CD8-positive, alpha-beta memory T cell (primary cell): ENCODE measurements at regions not wholly inside any gene's neighbourhood (a gene's known extent, or its start where the extent isn't known, plus 50 kb on each side); places are given as distances from the start of the nearest gene placed in this dataset.

ENCODE experiments used
- CTCF ChIA-PET: fragments of 350-600 bp; sonication (Branson Sonifier 250); formaldehyde crosslinking; loops from one replicate; lab custom pipeline; 2021; ENCODE audit warnings: antibody characterized with exemption; lab: Charles Lee
- POLR2A ChIA-PET: fragments of 350-600 bp; sonication (Branson Sonifier 250); formaldehyde crosslinking; loops from one replicate; lab custom pipeline; 2021; ENCODE audit warnings: antibody characterized with exemption; lab: Charles Lee
- DNase-seq, 5 donors: peaks; one replicate each; pipeline versions ENCODE4 v3.0.0 to v3.0.0-alpha.2; 2020 to 2022; ENCODE audit warnings: mixed read lengths in 1 of 5
- H3K27ac ChIP-seq: one replicate; pipeline ENCODE4 v1.7.0; 2013; ENCODE audit warnings: low read depth, mild to moderate bottlenecking, low read length, moderate library complexity
- H3K27me3 ChIP-seq: 2 replicates; pipeline ENCODE4 v1.7.0; 2013; ENCODE audit warnings: low read length, mild to moderate bottlenecking; ENCODE audit not compliant: insufficient read depth, poor library complexity, severe bottlenecking
- H3K36me3 ChIP-seq: 2 replicates; pipeline ENCODE4 v1.7.0; 2013; ENCODE audit warnings: mild to moderate bottlenecking, low read length, moderate library complexity; ENCODE audit not compliant: insufficient read depth
- H3K4me1 ChIP-seq: 2 replicates; pipeline ENCODE4 v1.7.0; 2013; ENCODE audit warnings: mild to moderate bottlenecking, low read length, moderate library complexity; ENCODE audit not compliant: insufficient read depth
- H3K4me3 ChIP-seq: 2 replicates; pipeline ENCODE4 v1.7.0; 2013; ENCODE audit warnings: mild to moderate bottlenecking, low read length
- H3K9me3 ChIP-seq: 2 replicates; pipeline ENCODE4 v1.7.0; 2013; ENCODE audit warnings: mild to moderate bottlenecking, low read length
- H3K27ac Mint-ChIP-seq, 8 donors: one replicate each; pipeline ENCODE4 v1.8.0; 2020 to 2021; ENCODE audit warnings: mixed read lengths in 8 of 8, mild to moderate bottlenecking in 6 of 8, inconsistent platforms in 3 of 8, moderate library complexity in 3 of 8
- H3K27me3 Mint-ChIP-seq, 2 donors: one replicate each; pipeline ENCODE4 v1.8.0; 2020 to 2021; ENCODE audit warnings: mixed read lengths in 2 of 2, mild to moderate bottlenecking in 1 of 2, moderate library complexity in 1 of 2
- H3K36me3 Mint-ChIP-seq, 3 donors: one replicate each; pipeline ENCODE4 v1.8.0; 2020 to 2021; ENCODE audit warnings: mixed read lengths in 3 of 3, inconsistent platforms in 1 of 3, mild to moderate bottlenecking in 1 of 3
- H3K4me1 Mint-ChIP-seq, 3 donors: one replicate each; pipeline ENCODE4 v1.8.0; 2020 to 2021; ENCODE audit warnings: mixed read lengths in 3 of 3, inconsistent platforms in 1 of 3, mild to moderate bottlenecking in 1 of 3
- H3K4me3 Mint-ChIP-seq, 7 donors: one replicate each; pipeline ENCODE4 v1.8.0; 2020 to 2021; ENCODE audit warnings: mixed read lengths in 7 of 7, mild to moderate bottlenecking in 6 of 7, moderate library complexity in 4 of 7, inconsistent platforms in 2 of 7
- H3K9me3 Mint-ChIP-seq, 5 donors: one replicate each; pipeline ENCODE4 v1.8.0; 2020 to 2022; ENCODE audit warnings: mixed read lengths in 5 of 5, mild to moderate bottlenecking in 3 of 5, moderate library complexity in 2 of 5, inconsistent platforms in 1 of 5

DNA sequence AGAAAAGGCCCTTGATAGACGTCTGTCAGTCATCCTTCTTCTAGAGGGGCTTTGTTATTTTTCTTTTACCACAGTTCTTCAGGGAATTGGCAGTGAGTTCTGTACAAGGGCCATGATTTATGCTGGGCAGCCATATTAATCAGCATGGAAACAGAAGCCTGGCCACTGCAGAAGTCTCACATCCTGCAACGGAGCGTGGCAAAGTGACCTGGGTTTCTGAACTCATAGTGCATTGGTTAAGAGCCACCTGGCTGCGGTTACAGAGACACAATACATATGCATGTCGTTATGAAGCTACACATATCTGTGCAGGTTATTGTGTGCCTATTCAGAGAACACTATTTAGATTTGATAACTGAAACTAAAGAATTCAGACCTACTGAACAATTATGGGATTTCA, 419.4 kb upstream of the CELF2 start:
- Mint-ChIP-seq H3K4me3 (no peak overlapping the region), H3K27ac (no peak overlapping the region), H3K4me1 (no peaks in the 10 kb centered on the region), H3K36me3 (no peaks in the 10 kb centered on the region), H3K9me3 (peaks cover 0 to 3% (median 0%) of the 10 kb centered on the region in 5 donors), H3K27me3 (peaks cover 0 to 5% of the 10 kb centered on the region in 2 donors)
- ChIA-PET POLR2A (no interaction called here), CTCF (no interaction called here)
- Histone ChIP-seq H3K4me1 (no peaks in the 10 kb centered on the region), H3K27me3 (no peaks in the 10 kb centered on the region), H3K36me3 (no peaks in the 10 kb centered on the region), H3K4me3 (no peak overlapping the region), H3K27ac (no peak overlapping the region), H3K9me3 (no peaks in the 10 kb centered on the region)
- DNase-seq: no peak

DNA sequence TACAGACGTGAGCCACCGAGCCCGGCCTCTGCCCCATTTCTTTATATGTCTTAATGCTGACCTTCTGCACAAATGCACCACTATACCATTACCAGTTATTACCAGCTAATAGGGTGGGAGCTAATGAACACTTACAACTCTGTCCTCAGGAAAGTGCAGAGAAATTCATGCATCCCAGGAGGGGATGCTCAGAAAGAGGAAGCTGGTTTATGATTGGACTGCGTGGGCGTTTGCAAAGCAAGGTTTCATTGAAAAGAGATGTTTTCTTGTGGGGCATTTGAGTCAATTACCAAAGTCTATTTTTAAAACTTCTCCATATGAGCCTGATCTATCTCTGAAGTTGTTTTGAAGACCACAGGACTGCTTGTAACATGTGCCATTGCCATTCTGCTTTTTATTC, 417.7 kb upstream of the CELF2 start:
- CTCF ChIA-PET: no interaction called here
- Mint-ChIP-seq H3K4me1 (no peaks in the 10 kb centered on the region), H3K4me3 (no peak overlapping the region), H3K9me3 (peaks cover 0 to 4% (median 2%) of the 10 kb centered on the region in 5 donors), H3K36me3 (no peaks in the 10 kb centered on the region), H3K27me3 (peaks cover 0 to 5% of the 10 kb centered on the region in 2 donors), H3K27ac (no peak overlapping the region)
- Histone ChIP-seq H3K4me3 (no peak overlapping the region), H3K9me3 (no peaks in the 10 kb centered on the region), H3K4me1 (no peaks in the 10 kb centered on the region), H3K27ac (no peak overlapping the region), H3K27me3 (no peaks in the 10 kb centered on the region), H3K36me3 (no peaks in the 10 kb centered on the region)
- DNase-seq: no peak
- POLR2A ChIA-PET: no interaction called here

DNA sequence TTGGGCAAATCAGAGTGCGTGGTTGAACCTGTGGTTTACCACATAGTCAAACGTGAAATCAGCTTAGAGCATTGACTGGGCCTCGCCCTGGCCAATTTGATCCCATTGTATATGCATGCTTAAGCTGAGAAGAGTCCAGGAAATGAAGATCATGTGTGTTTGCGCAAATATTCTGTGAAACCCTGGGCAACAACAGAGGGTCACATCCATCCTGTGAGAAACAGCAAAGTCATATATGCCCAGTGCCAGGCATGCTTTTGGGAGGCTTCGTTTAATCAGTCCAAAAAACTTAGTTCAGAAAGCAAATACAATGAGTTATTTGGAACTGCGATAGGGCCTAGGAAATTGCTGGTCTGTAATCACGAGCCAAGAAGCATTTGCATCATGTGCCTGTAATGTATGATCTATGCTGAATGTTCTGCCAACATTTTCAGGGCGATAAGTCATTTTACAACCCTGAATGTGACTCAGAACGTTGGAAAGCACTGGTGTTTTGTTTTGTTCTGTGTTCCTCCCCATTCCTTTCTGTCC, 412.1 kb upstream of the CELF2 start:
- ChIA-PET POLR2A (no interaction called here), CTCF (no interaction called here)
- Histone ChIP-seq H3K9me3 (no peaks in the 10 kb centered on the region), H3K36me3 (no peaks in the 10 kb centered on the region), H3K27ac (no peak overlapping the region), H3K27me3 (no peaks in the 10 kb centered on the region), H3K4me1 (no peaks in the 10 kb centered on the region), H3K4me3 (no peak overlapping the region)
- H3K9me3 Mint-ChIP-seq: peaks cover 0 to 8% (median 2%) of the 10 kb centered on the region in 5 donors
- H3K4me1 Mint-ChIP-seq: no peaks in the 10 kb centered on the region
- no peak overlapping the region for H3K27ac Mint-ChIP-seq
- peaks cover 0 to 5% of the 10 kb centered on the region in 2 donors for H3K27me3 Mint-ChIP-seq
- no peaks in the 10 kb centered on the region for H3K36me3 Mint-ChIP-seq
- no peak for DNase-seq
- H3K4me3 Mint-ChIP-seq: no peak overlapping the region

DNA sequence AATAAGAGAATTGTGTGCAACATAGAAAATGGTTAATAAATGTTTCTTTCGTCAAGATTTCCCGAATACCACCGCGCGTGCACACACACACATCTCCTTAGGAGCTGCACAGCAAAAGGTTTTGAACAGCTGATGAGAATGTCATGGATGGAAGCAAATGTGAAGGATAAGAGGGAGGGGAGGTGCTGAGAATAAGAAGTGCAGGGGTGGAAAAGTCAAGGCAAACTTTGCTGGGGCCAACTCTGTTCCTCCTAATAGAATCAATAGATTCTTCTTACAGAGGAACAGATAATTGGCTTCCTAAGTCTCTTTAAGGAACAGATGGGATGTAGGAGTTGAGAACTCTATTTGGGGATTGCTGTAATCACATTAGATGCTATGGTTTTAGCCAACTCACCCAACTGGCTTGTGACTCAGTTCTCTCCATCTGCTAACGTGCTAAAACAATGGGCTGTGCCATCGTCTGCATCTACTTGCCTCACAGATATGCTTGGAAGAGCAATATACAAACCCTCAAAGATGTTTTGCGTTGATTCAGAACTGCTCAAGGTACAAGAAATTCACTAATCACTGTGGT, 408.2 kb upstream of the CELF2 start:
- no peaks in the 10 kb centered on the region for H3K36me3 ChIP-seq
- H3K4me3 ChIP-seq: no peak overlapping the region
- H3K27me3 ChIP-seq: no peaks in the 10 kb centered on the region
- H3K4me1 ChIP-seq: no peaks in the 10 kb centered on the region
- no peak overlapping the region for H3K4me3 Mint-ChIP-seq
- POLR2A ChIA-PET: no interaction called here
- no peak overlapping the region for H3K27ac Mint-ChIP-seq
- H3K4me1 Mint-ChIP-seq: no peaks in the 10 kb centered on the region
- no peak overlapping the region for H3K27ac ChIP-seq
- no peaks in the 10 kb centered on the region for H3K27me3 Mint-ChIP-seq
- peaks cover 0 to 5% (median 0%) of the 10 kb centered on the region in 5 donors for H3K9me3 Mint-ChIP-seq
- no peaks in the 10 kb centered on the region for H3K36me3 Mint-ChIP-seq
- CTCF ChIA-PET: no interaction called here
- H3K9me3 ChIP-seq: no peaks in the 10 kb centered on the region
- no peak for DNase-seq

DNA sequence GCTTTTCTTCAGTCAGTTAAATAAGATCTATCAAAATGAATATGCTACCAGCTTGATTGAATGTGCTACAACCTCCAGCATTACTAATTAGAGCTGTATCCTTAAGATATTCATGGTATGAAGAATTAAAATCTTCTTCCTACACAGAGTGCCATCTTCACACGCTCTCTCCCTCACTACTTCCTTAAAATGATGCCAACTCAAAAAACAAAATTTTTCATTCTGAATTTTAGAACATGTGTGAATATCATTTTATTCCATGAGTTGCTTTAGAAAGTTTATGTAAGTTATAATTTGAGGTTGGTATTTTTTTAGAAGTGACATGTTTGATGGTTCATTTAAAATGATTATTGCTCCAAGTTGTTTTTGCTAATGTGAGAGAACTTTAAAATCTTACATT, 407.5 kb upstream of the CELF2 start:
- Histone ChIP-seq H3K27me3 (no peaks in the 10 kb centered on the region), H3K27ac (no peak overlapping the region), H3K4me3 (no peak overlapping the region), H3K36me3 (no peaks in the 10 kb centered on the region), H3K4me1 (no peaks in the 10 kb centered on the region), H3K9me3 (no peaks in the 10 kb centered on the region)
- DNase-seq: no peak
- no peak overlapping the region for H3K4me3 Mint-ChIP-seq
- H3K9me3 Mint-ChIP-seq: peaks cover 0 to 2% (median 0%) of the 10 kb centered on the region in 5 donors
- ChIA-PET POLR2A (no interaction called here), CTCF (no interaction called here)
- no peaks in the 10 kb centered on the region for H3K4me1 Mint-ChIP-seq
- H3K27ac Mint-ChIP-seq: no peak overlapping the region
- H3K36me3 Mint-ChIP-seq: no peaks in the 10 kb centered on the region
- H3K27me3 Mint-ChIP-seq: no peaks in the 10 kb centered on the region

DNA sequence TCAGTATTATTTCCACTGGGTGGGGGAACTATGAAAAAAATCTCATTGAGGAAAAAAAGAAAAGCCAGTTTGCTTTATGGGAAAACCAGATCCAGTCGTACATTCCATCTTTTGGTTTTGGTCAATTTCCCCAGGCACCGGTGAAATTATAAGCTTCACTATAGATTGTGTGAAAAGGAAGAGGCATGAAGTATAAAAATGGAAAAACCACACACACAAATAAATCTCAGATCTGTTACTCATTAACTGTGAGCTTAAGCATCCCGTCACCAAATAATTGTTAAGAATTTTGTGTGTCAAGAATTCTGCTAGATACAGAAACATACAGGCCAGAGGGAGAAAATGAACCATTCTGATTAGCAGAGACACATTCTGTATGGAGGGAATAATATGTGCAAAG, 405.5 kb upstream of the CELF2 start:
- ChIA-PET POLR2A (no interaction called here), CTCF (no interaction called here)
- Mint-ChIP-seq H3K4me3 (no peak overlapping the region), H3K27ac (no peak overlapping the region), H3K9me3 (peaks cover 0 to 4% (median 0%) of the 10 kb centered on the region in 5 donors), H3K36me3 (no peaks in the 10 kb centered on the region), H3K27me3 (peaks cover 0 to 2% of the 10 kb centered on the region in 2 donors), H3K4me1 (no peaks in the 10 kb centered on the region)
- no peak for DNase-seq
- no peak overlapping the region for H3K4me3 ChIP-seq
- no peaks in the 10 kb centered on the region for H3K4me1 ChIP-seq
- no peaks in the 10 kb centered on the region for H3K9me3 ChIP-seq
- no peak overlapping the region for H3K27ac ChIP-seq
- no peaks in the 10 kb centered on the region for H3K36me3 ChIP-seq
- H3K27me3 ChIP-seq: no peaks in the 10 kb centered on the region

DNA sequence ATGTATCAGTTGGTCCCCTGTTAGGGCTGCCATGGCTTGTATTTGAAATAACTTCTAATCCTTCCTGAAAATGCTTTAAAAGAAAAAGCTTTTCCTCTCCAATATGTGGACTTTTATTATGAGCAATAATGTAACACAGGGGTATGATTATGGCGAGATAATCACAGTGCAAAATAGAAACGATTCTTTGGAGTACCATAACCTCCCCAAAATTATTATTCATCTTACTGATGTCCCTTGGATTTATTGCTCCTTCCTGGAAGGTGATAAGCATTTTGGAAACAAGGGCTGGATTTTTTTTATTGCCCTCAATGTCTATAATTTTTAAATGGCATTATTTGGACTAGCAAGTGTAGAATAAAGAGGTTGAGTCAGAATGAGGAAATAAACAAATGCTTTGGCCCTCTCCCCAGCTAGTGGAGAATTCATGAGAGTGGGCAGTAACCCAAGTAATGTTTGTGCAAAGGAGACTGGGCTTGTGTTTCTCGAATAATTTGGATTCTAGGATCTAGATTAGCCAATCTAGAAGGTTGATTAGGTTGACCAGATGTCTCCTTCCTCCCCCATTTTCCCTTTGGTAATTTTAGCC, 403.9 kb upstream of the CELF2 start:
- peaks cover 0 to 4% of the 10 kb centered on the region in 2 donors for H3K27me3 Mint-ChIP-seq
- no peaks in the 10 kb centered on the region for H3K4me1 ChIP-seq
- H3K9me3 Mint-ChIP-seq: peaks cover 0 to 4% (median 0%) of the 10 kb centered on the region in 5 donors
- H3K27me3 ChIP-seq: no peaks in the 10 kb centered on the region
- H3K36me3 ChIP-seq: no peaks in the 10 kb centered on the region
- POLR2A ChIA-PET: no interaction called here
- no peak overlapping the region for H3K27ac Mint-ChIP-seq
- H3K36me3 Mint-ChIP-seq: no peaks in the 10 kb centered on the region
- H3K9me3 ChIP-seq: no peaks in the 10 kb centered on the region
- H3K27ac ChIP-seq: no peak overlapping the region
- no peaks in the 10 kb centered on the region for H3K4me1 Mint-ChIP-seq
- no peak overlapping the region for H3K4me3 Mint-ChIP-seq
- no peak for DNase-seq
- no peak overlapping the region for H3K4me3 ChIP-seq
- CTCF ChIA-PET: no interaction called here

DNA sequence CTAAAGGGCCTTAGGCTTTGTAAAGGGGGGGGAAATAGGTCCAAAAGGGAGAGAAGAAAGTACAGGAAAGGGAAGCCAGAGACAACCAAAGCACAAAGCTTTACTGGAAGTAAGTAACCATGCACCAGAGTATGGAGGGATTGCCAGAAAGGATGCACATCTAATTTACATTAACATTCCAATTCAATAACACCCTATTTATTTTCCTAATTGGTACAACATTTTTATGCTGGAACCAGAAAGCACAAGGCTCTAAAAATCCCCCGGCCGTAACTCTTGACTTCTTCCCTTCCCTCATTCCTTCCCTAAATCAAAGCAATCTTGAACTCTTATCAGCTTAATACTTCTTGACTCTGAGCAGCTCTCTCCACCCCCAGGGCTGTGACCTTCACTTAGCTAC, 400.0 kb upstream of the CELF2 start:
- Mint-ChIP-seq H3K36me3 (no peaks in the 10 kb centered on the region), H3K4me3 (no peak overlapping the region), H3K27ac (no peak overlapping the region), H3K9me3 (peaks cover 0 to 4% (median 0%) of the 10 kb centered on the region in 5 donors), H3K27me3 (peaks cover 0 to 4% of the 10 kb centered on the region in 2 donors), H3K4me1 (no peaks in the 10 kb centered on the region)
- H3K27me3 ChIP-seq: no peaks in the 10 kb centered on the region
- DNase-seq: no peak
- ChIA-PET CTCF (no interaction called here), POLR2A (no interaction called here)
- no peak overlapping the region for H3K4me3 ChIP-seq
- H3K27ac ChIP-seq: no peak overlapping the region
- H3K36me3 ChIP-seq: no peaks in the 10 kb centered on the region
- no peaks in the 10 kb centered on the region for H3K4me1 ChIP-seq
- no peaks in the 10 kb centered on the region for H3K9me3 ChIP-seq
